ENCODE measurements at regions not wholly inside any gene's neighbourhood (a gene's known extent, or its start where the extent isn't known, plus 50 kb on each side); places are given as distances from the start of the nearest gene placed in this dataset.

GRCh38 chr7:32131091-32131490 lies 60.9 kb upstream of the PDE1C start:
- Histone ChIP-seq H3K9me3 (ENCODE audit: insufficient read depth, low read depth, low read length) (no peaks in the 10 kb centered on the region), H3K4me1 (ENCODE audit: insufficient read depth, low read length, poor library complexity, severe bottlenecking) (no peaks in the 10 kb centered on the region), H3K36me3 (ENCODE audit: insufficient read depth, low read length) (no peaks in the 10 kb centered on the region), H3K9me2 (replicated peaks; ENCODE audit: low read depth, low read length) (0 out of 2 replicates have a peak, but pooled peaks cover 3% of the 10 kb centered on the region), H3K27me3 (ENCODE audit: insufficient read depth, low read length, poor library complexity, severe bottlenecking) (no peaks in the 10 kb centered on the region), H3K4me2 (ENCODE audit: low read depth, low read length, poor library complexity, severe bottlenecking) (no peak overlapping the region), H4K20me1 (ENCODE audit: insufficient read depth, low read length, poor library complexity, severe bottlenecking) (no peaks in the 10 kb centered on the region), H3F3A (ENCODE audit: low read depth) (no peaks in the 10 kb centered on the region), H3K4me3 (ENCODE audit: low read length, poor library complexity, severe bottlenecking) (no peak overlapping the region), H2AFZ (ENCODE audit: low read length) (no peak overlapping the region), H3K79me2 (ENCODE audit: insufficient read depth, low read length) (no peaks in the 10 kb centered on the region), H3K9ac (ENCODE audit: low read depth, low read length, poor library complexity, severe bottlenecking) (no peak overlapping the region)
- no peak for TF ChIP-seq EZH2phosphoT487 (IDR thresholded peaks at IDR 0.05; ENCODE audit: borderline replicate concordance)
- no peak for TF ChIP-seq CTCF (conservative IDR thresholded peaks at IDR 0.05; ENCODE audit: low read length)

DNA sequence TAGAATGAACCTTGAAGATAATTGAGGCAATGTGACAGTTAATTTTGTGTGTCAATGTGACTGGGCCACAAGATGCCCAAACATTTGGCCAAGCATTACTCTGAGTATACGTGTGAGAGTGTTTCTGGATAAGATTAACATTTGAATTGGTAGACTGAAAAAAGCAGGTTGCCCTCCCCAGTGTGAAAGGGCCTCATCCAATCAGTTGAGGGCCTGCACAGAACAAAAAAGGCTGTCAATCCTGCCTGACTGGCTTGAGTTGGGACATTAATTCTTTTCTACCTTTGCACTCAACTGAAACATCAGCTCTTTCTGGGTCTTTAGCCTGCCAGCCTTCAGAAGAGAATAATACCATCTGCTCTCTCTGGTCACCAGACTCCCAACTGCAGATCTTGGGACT lies 56.6 kb upstream of the PDE1C start:
- Histone ChIP-seq H3K9me2 (replicated peaks; ENCODE audit: low read depth, low read length) (no peaks in the 10 kb centered on the region), H3K27me3 (ENCODE audit: insufficient read depth, low read length, poor library complexity, severe bottlenecking) (no peaks in the 10 kb centered on the region), H3K4me2 (ENCODE audit: low read depth, low read length, poor library complexity, severe bottlenecking) (no peak overlapping the region), H3K4me1 (ENCODE audit: insufficient read depth, low read length, poor library complexity, severe bottlenecking) (no peaks in the 10 kb centered on the region), H3K36me3 (ENCODE audit: insufficient read depth, low read length) (no peaks in the 10 kb centered on the region), H3K4me3 (ENCODE audit: low read length, poor library complexity, severe bottlenecking) (no peak overlapping the region), H3K79me2 (ENCODE audit: insufficient read depth, low read length) (no peaks in the 10 kb centered on the region), H3K9ac (ENCODE audit: low read depth, low read length, poor library complexity, severe bottlenecking) (no peak overlapping the region), H3F3A (ENCODE audit: low read depth) (no peaks in the 10 kb centered on the region), H3K9me3 (ENCODE audit: insufficient read depth, low read depth, low read length) (no peaks in the 10 kb centered on the region), H4K20me1 (ENCODE audit: insufficient read depth, low read length, poor library complexity, severe bottlenecking) (no peaks in the 10 kb centered on the region), H2AFZ (ENCODE audit: low read length) (no peak overlapping the region)
- no peak for TF ChIP-seq CTCF (conservative IDR thresholded peaks at IDR 0.05; ENCODE audit: low read length)
- TF ChIP-seq EZH2phosphoT487 (IDR thresholded peaks at IDR 0.05; ENCODE audit: borderline replicate concordance): no peak

All from Loucy (cell line).